HG03442 (cell line): ENCODE measurements at regions not wholly inside any gene's neighbourhood (a gene's known extent, or its start where the extent isn't known, plus 50 kb on each side); places are given as distances from the start of the nearest gene placed in this dataset.

ENCODE experiments used
- ATAC-seq: cut with Tn5 transposase; IDR thresholded peaks from one replicate; pipeline ENCODE4 v1.9.1; 2021; ENCODE audit warnings: mild to moderate bottlenecking, moderate library complexity; ENCODE audit not compliant: unreplicated experiment

- no peak for ATAC-seq
These were observed 109.6 kb upstream of the GJB5 start for GRCh38 chr1:34645109-34645688.

- no peak for ATAC-seq
These were observed 108.9 kb upstream of the GJB5 start for GRCh38 chr1:34645919-34646318.

DNA sequence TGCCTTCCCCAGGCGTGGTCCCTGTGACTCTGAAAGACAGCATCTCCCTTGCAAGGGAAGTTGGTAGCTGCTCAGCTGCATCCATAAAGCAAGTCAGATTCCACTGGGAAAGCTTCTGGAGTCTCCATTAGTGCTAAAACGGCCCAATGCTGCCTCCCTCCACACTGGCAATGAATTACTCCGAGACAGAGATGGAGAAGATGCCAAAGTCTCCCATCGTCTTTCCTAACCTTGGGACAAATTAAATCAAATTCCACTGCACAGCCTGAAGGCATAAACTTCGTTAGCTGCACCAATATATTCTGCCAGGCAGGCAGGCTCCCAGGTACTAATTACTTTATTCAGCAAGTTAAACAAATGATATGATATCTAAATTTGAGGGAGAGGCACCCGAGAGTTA lies 106.3 kb upstream of the GJB5 start:
- ATAC-seq = no peak

DNA sequence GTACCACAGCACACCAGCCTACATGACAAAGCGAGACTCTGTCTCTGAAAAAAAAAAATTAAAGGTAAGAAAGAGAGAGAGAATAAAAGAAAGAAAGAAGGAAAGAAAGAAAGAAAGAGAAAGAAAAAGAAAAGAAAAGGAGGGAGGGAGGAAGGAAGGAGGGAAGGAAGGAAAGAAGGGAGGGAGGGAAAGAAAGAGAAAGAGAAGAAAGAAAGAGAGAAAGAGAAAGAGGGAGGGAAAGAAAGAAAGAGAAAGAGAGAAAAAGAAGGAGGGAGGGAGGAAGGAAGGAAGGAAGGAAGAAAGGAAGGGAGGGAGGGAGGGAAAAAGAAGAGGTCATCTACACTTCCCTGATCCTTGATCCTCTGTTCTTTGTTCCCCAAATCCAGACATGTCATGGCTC lies 104.8 kb upstream of the GJB5 start:
- ATAC-seq = no peak

DNA sequence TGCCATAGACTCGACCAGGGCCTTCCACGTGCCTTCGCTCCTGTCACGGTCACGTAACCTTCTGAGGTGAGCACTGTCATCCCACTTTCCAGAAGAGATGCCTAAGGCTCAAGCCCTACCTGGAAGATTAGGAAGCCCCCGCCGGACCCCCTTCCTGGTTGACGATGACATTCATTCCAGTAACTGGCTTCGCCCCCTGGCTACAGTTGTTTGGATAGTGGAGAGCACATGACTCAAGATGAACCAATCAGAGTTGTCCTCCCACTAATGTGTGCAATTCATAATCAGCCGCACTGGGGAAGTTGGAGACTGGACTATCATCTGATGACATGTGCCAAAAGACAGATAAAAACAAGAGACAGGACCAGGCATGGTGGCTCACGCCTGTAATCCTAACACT lies 104.0 kb upstream of the GJB5 start:
- no peak for ATAC-seq

DNA sequence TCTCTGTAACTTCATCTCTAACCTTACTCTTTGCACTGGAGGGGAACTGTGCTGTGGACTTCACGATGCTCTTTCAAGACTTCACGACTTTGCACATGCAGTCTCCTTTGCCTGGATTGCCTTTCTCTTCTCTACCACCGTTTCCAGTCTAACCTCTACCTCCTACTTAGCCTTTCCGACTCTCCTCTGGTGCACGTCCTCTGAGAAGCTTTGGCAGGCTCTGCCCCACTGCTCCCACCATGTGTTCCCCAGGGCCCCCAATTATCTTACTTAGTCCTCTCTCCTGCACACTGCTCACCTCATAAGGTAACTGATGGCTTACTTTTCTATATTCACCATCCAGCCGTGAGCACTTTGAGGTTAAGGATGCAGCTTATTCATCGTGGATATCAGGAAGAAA lies 101.7 kb upstream of the GJB5 start:
- no peak for ATAC-seq

DNA sequence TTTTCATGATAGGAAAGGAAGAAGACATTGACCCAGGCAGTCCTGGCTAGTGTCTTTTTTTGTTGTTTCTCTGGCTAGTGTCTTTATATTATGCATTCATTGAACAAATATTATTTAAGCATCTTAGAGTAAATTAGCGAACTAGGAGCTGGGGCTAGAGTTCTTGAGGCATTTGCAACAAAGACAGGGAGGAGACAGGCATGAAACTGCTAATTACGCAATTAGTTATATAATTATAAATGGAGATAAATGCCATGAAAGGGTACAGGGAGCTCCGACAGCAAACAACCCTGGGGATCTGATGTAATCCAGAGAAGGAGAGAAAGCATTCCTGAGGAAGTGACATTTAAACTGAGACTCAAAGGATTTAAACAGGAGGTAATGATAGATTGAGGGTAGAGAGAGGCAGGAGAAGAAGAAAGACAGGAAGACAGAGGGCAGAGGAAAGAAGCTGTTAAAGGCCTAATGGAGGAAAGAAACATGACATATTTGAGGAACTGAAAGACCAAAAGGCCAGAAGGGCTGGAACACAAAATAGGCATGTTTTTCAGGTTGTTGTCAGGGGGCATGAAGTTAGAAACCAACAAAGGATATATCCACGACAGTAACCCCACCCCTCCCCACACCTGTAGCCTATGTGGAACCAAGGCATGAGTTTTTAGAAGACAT lies 99.5 kb upstream of the GJB5 start:
- no peak for ATAC-seq

DNA sequence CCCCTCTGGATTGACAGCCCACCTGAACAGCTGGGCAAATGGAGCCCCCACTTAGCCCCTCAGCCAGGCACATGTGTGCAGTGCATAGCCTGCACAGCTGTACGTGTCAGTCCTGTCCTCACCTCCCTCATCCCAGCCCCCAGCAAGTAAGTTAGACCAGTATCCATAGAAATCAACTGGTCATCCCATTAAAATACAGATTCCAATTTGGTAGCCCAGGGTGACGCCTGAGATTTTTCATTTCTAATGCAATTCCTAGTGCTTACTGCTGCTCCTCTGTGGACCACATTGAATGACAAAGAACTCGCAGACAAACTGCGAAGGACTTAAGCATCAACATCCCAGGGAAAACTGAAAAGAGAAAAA lies 99.0 kb upstream of the GJB5 start:
- ATAC-seq = no peak

- ATAC-seq = no peak
These were observed 98.5 kb upstream of the GJB5 start for GRCh38 chr1:34656299-34656698.

- no peak for ATAC-seq
These were observed 98.1 kb upstream of the GJB5 start for GRCh38 chr1:34656731-34657130.

DNA sequence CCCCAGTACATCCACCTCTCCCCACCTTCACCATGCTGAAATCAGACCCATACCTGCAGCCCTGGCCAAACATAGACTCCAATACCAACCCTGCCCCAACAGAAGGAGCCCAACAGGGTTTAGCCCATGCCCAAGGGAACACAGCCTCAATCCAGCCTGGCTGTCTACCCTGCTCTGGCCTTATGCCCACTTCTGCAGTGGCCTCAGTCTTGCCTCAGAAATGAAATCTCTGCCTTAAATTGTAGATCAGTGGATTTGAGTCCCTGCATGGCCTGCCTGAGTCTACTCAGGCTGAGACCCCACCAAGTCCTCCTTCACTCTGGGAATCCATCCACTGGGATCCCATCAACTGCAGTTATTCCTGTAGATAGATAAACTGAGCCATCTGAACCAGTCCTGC lies 97.6 kb upstream of the GJB5 start:
- no peak for ATAC-seq

DNA sequence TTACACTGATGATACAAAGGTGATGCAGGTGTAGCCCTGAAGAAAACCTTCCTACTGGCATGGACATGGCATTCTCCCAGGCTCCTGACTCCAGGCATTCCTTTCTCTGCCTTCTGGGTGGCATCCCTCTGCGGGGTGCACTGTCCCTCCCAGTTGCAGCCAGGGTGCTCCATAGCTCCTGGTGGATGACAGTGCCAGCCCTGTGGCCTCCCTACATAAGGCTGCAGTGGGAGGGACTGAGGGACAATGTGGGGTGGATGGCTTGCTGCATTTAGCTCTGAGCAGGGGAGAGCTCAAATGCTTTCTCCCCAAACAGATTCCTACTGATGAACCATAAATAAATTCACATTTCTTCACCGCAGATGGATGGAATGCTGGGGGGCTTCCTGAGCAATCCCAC lies 97.0 kb upstream of the GJB5 start:
- no peak for ATAC-seq

DNA sequence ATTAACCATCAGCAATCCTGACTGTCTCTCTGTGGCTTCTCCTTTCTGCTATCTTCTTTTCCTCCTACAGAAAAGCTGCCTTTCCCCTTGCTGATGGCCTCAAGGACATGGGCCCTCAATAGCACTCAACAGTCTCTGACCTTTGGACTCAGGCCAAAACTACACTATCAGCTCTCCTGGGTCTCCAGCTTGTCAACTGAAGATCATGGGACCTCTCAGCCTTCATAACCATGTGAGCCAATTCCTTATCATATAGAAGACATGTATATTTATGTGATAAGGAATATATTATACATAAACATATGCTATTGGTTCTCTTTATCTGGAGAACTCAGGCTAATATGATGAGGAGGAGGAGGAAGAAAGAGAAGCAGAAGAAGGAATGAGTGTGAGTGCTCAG lies 91.8 kb upstream of the GJB5 start:
- no peak for ATAC-seq

- no peak for ATAC-seq
These were observed 86.8 kb upstream of the GJB5 start for GRCh38 chr1:34668063-34668462.

GRCh38 chr1:34670982-34671381 lies 83.9 kb upstream of the GJB5 start:
- no peak for ATAC-seq

DNA sequence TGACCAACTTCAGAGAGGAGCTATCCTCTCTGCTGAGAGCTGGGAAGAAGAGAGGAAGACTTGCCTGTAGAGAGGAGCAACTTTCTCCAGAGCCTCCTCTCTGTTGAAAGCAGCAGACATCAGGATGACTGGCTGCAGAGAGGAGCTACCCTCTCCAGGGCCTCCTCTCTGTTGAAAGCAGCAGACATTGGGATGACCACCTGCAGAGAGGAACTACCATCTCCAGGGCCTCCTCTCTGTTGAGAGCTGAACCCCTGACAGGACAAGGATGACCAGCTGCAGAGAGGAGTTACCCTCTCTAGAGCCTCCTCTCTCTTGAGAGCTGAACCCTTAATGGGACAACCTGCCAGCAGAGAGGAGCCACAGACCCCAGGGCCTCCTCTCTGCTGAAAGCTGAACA lies 83.0 kb upstream of the GJB5 start:
- no peak for ATAC-seq

GRCh38 chr1:34681480-34682451 lies 73.1 kb upstream of the GJB5 start:
- no peak for ATAC-seq

GRCh38 chr1:34682452-34683223 lies 72.2 kb upstream of the GJB5 start:
- no peak for ATAC-seq

- no peak for ATAC-seq
These were observed 71.2 kb upstream of the GJB5 start for GRCh38 chr1:34683616-34684015.

GRCh38 chr1:34684266-34684665 lies 70.6 kb upstream of the GJB5 start:
- no peak for ATAC-seq

- ATAC-seq = no peak
These were observed 69.6 kb upstream of the GJB5 start for GRCh38 chr1:34685225-34685624.
